Right lobe of liver (tissue), 6 donors: ENCODE measurements at regions not wholly inside any gene's neighbourhood (a gene's known extent, or its start where the extent isn't known, plus 50 kb on each side); places are given as distances from the start of the nearest gene placed in this dataset.

Source experiments
- ATAC-seq, 4 donors: fragments of 200-7000 bp; cut with Tn5 transposase; one replicate each; pipeline ENCODE4 v1.9.1; 2020; ENCODE audit warnings: mild to moderate bottlenecking in 4 of 4, moderate library complexity in 4 of 4
- DNase-seq, 3 donors: peaks; one replicate each; pipeline ENCODE4 v3.0.0-alpha.2; 2020
- H3K27ac ChIP-seq, 3 donors: fragments of 200-600 bp; one replicate each; pipeline ENCODE4 v1.8.0; 2022
- H3K27me3 ChIP-seq, 2 donors: fragments of 200-600 bp; one replicate each; pipeline ENCODE4 v1.8.0; 2022
- H3K36me3 ChIP-seq, 4 donors: fragments of 200-600 bp; sonication (generic) in 1 of 4; one replicate each; pipeline versions ENCODE4 v1.5.1 to v1.8.0; 2017 to 2022; ENCODE audit warnings: control low read depth in 1 of 4
- H3K4me1 ChIP-seq, 4 donors: fragments of 200-600 bp; sonication (generic) in 1 of 4; one replicate each; pipeline versions ENCODE4 v1.5.1 to v1.8.0; 2017 to 2022; ENCODE audit warnings: control low read depth in 1 of 4
- H3K4me3 ChIP-seq, 3 donors: fragments of 200-600 bp; one replicate each; pipeline ENCODE4 v1.8.0; 2022
- H3K9me3 ChIP-seq, 4 donors: fragments of 200-600 bp; sonication (generic) in 1 of 4; one replicate each; pipeline versions ENCODE4 v1.5.1 to v1.8.0; 2017 to 2022; ENCODE audit warnings: control low read depth in 1 of 4
- POLR2A ChIP-seq: fragments of 450-650 bp; IDR thresholded peaks from one replicate; pipeline ENCODE4 v1.6.1; 2017; ENCODE audit warnings: antibody characterized with exemption, mild to moderate bottlenecking
- WGBS: methylation state at CpG from one replicate; pipeline ENCODE4 v1.1.6; 2018; ENCODE audit warnings: low coverage, low lambda C conversion rate; ENCODE audit not compliant: insufficient coverage; ENCODE audit errors: missing lambda C conversion rate; 5-methylcytosine and 5-hydroxymethylcytosine counted together
- intact Hi-C, 2 donors: fragments of 100-400 bp; cut with DNase I; formaldehyde crosslinking; loops; one replicate each; pipeline versions ENCODE4 v1.11.2 to v1.14.1; 2022
- TF ChIP-seq, protein P1 (sequence below), 4 donors: fragments of 200-600 bp in 3 of 4; fragments of 450-650 bp in 1 of 4; IDR thresholded peaks; one replicate each; pipeline versions ENCODE4 v1.5.1 to v1.8.0; 2016 to 2022; ENCODE audit warnings: antibody characterized with exemption in 4 of 4, mild to moderate bottlenecking in 2 of 4
- donor health status: DM: no; HTN: yes; CAD: no.
- donor health status: DM: no; HTN: no; CAD: no.
- donor health status: DM: no; HTN: no; CAD: no.
- donor health status: DM: no; HTN: yes; CAD: no.
- donor health status: DM: no; HTN: yes; CAD: no.

DNA sequence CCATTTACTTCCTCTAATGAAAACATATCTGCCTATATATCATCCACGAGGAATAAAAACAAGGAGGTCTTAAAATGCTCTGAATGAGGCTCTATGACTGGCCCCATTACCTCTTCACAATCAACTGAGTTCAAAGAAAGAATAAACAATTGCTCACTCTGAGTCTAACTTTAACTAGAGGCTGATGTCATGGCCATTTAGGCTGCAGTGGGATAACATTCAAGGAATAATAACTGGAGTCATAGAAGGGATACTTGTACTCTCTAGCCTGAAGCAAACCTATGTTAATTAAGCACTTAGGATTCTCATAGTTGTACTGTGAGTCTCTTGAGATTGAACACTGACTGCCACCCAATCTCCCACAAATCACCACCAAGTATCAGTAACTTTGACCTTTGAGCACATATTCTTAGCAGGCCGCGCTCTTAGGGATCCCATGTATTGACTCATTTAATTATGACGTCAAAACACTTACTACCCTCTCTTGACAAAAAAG lies 70.2 kb downstream of the PERP start:
- no peak overlapping the region for H3K27ac ChIP-seq
- intact Hi-C loops, result no loop called here
- ATAC-seq, result no peak
- H3K27me3 ChIP-seq, result no peaks in the 10 kb centered on the region
- WGBS, result 81% methylated on average over 4 of the region's 4 CpGs
- no peak overlapping the region for H3K4me3 ChIP-seq
- DNase-seq, result no peak
- TF ChIP-seq, protein P1, sequence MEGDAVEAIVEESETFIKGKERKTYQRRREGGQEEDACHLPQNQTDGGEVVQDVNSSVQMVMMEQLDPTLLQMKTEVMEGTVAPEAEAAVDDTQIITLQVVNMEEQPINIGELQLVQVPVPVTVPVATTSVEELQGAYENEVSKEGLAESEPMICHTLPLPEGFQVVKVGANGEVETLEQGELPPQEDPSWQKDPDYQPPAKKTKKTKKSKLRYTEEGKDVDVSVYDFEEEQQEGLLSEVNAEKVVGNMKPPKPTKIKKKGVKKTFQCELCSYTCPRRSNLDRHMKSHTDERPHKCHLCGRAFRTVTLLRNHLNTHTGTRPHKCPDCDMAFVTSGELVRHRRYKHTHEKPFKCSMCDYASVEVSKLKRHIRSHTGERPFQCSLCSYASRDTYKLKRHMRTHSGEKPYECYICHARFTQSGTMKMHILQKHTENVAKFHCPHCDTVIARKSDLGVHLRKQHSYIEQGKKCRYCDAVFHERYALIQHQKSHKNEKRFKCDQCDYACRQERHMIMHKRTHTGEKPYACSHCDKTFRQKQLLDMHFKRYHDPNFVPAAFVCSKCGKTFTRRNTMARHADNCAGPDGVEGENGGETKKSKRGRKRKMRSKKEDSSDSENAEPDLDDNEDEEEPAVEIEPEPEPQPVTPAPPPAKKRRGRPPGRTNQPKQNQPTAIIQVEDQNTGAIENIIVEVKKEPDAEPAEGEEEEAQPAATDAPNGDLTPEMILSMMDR (IDR thresholded peaks at IDR 0.05), result no peak
- TF ChIP-seq POLR2A, result no peak
- H3K36me3 ChIP-seq, result no peaks in the 10 kb centered on the region
- H3K4me1 ChIP-seq, result no peaks in the 10 kb centered on the region
- peaks cover 0 to 3% (median 0%) of the 10 kb centered on the region in 4 donors for H3K9me3 ChIP-seq

DNA sequence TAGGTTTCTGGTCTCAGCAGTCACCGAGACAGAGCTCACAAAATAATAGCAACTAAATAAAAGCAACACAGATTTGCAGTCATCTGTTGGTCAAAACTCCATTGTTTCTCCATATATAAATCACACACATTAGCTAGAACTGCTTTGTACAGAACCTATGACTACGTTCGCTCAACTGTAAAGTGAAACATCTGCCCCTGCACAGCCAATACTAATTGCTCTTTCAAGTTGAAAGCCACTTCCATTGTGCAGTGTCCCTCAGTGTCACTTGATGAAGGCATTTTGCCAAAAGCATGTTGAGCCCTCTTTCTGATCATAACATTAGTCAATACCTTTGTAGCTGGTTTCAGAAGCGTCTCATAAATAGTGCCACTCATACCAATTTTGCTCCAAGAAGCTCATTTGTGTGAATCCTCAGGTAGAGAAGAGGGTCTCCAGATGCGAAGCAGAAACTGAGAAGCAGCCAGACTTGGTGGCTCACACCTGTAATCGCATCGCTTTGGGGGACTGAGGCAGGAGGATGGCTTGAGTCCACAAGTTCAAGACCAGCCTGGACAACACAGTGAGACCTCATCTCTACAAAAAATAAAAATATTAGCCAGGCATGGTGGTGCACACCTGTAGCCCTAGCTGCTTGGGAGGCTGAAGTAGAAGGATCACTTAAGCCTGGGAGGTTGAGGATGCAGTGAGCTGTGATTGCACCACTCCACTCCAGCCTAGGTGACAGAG lies 68.9 kb downstream of the PERP start:
- WGBS, result 100% methylated on average over 7 of the region's 7 CpGs
- Histone ChIP-seq H3K36me3 (no peaks in the 10 kb centered on the region), H3K4me1 (no peaks in the 10 kb centered on the region), H3K4me3 (no peak overlapping the region), H3K9me3 (peaks cover 0 to 3% (median 0%) of the 10 kb centered on the region in 4 donors), H3K27me3 (no peaks in the 10 kb centered on the region), H3K27ac (no peak overlapping the region)
- DNase-seq, result no peak
- TF ChIP-seq, protein P1 (IDR thresholded peaks at IDR 0.05), result no peak
- intact Hi-C loops, result no loop called here
- ATAC-seq, result no peak
